DOHH2 (cell line): ENCODE measurements at regions not wholly inside any gene's neighbourhood (a gene's known extent, or its start where the extent isn't known, plus 50 kb on each side); places are given as distances from the start of the nearest gene placed in this dataset.

Experiments used
- H3F3A ChIP-seq: fragments of 200-600 bp; sonication (generic), shearing (Covaris generic); 2 replicates; pipeline ENCODE4 v1.6.0; 2016; ENCODE audit warnings: antibody characterized with exemption, mild to moderate bottlenecking; ENCODE audit not compliant: control insufficient read depth, insufficient read depth
- H3K27ac ChIP-seq: fragments of 200-600 bp; sonication (generic); 2 replicates; pipeline ENCODE4 v1.5.1; 2014; ENCODE audit warnings: low read depth, mild to moderate bottlenecking, low read length, moderate library complexity
- H3K27me3 ChIP-seq: fragments of 200-600 bp; sonication (generic); 2 replicates; pipeline ENCODE4 v1.6.1; 2014; ENCODE audit warnings: mild to moderate bottlenecking, low read length, mixed read lengths; ENCODE audit not compliant: control insufficient read depth
- H3K36me3 ChIP-seq: fragments of 200-600 bp; sonication (generic); 2 replicates; pipeline ENCODE4 v1.6.1; 2014; ENCODE audit warnings: mild to moderate bottlenecking, low read length, moderate library complexity, mixed read lengths; ENCODE audit not compliant: control insufficient read depth
- H3K4me1 ChIP-seq: fragments of 200-600 bp; sonication (generic); 2 replicates; pipeline ENCODE4 v1.6.1; 2014; ENCODE audit warnings: mild to moderate bottlenecking, low read length, mixed read lengths; ENCODE audit not compliant: control insufficient read depth
- H3K4me2 ChIP-seq: fragments of 200-600 bp; sonication (generic); 2 replicates; pipeline ENCODE4 v1.6.0; 2014; ENCODE audit warnings: mild to moderate bottlenecking, low read length, moderate library complexity
- H3K4me3 ChIP-seq: fragments of 200-600 bp; sonication (generic); 2 replicates; pipeline ENCODE4 v1.5.1; 2014; ENCODE audit warnings: mild to moderate bottlenecking, low read length, mixed read lengths
- H3K79me2 ChIP-seq: fragments of 200-600 bp; sonication (generic); 2 replicates; pipeline ENCODE4 v1.6.1; 2014; ENCODE audit warnings: mild to moderate bottlenecking, low read length, mixed read lengths; ENCODE audit not compliant: control insufficient read depth
- H3K9me2 ChIP-seq: fragments of 200-600 bp; sonication (generic); replicated peaks from 2 replicates; pipeline ENCODE4 v1.6.1; 2014; ENCODE audit warnings: mild to moderate bottlenecking, low read length, mixed read lengths; ENCODE audit not compliant: control insufficient read depth
- H3K9me3 ChIP-seq: fragments of 200-600 bp; sonication (generic); 2 replicates; pipeline ENCODE4 v1.6.1; 2014; ENCODE audit warnings: antibody characterized with exemption, low read length, mixed read lengths; ENCODE audit not compliant: control insufficient read depth, insufficient read depth
- H4K20me1 ChIP-seq: fragments of 200-600 bp; sonication (generic); 2 replicates; pipeline ENCODE4 v1.6.0; 2014; ENCODE audit warnings: low read depth, mild to moderate bottlenecking, antibody characterized with exemption, low read length, moderate library complexity; ENCODE audit not compliant: control insufficient read depth, insufficient read depth
- EZH2phosphoT487 ChIP-seq: fragments of 200-600 bp; sonication (generic); IDR thresholded peaks from 2 replicates; pipeline ENCODE4 v1.6.1; 2017; ENCODE audit warnings: borderline replicate concordance, mild to moderate bottlenecking, antibody characterized with exemption, low read length, moderate library complexity, mixed read lengths
- TF ChIP-seq, protein P1 (sequence below): fragments of 200-600 bp; sonication (generic); IDR thresholded peaks from one replicate; pipeline ENCODE4 v1.5.1; 2014; ENCODE audit warnings: antibody characterized with exemption, mild to moderate bottlenecking, low read depth, low read length; ENCODE audit not compliant: poor library complexity, severe bottlenecking

DNA sequence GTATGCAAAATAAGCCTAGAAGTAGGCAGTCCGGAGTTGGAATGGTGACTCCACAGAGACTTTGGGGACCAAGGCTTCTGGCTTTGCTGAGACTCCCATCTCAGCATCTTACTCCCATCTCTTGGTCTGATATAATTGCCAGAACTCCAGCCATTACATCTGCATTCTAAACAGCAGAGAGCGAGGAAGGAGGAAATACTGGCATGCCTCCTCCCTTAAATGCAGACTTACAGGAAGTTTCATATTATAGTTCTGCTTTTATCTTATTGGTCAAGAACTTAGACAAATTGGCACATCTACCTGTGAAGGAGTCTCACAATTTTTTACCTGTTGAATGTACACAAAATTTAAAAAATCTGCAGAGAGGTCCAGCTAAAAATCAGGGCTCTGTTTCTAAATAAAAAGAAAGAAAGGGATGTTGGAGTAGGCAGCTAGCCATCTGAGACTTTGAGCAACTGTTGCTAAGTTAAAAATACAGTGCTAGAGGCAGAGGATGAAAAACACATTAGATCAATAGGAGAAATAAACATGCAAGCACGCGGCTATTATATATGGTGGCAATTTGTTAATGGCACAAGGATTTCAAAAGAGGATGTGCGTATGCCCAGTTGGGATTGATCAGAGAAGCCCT, 209.9 kb upstream of the HMGA2 start:
- Histone ChIP-seq H3K4me1 (no peaks in the 10 kb centered on the region), H4K20me1 (no peaks in the 10 kb centered on the region), H3K27ac (no peak overlapping the region), H3K4me3 (no peak overlapping the region), H3K27me3 (no peaks in the 10 kb centered on the region), H3K4me2 (no peak overlapping the region), H3K79me2 (no peaks in the 10 kb centered on the region), H3K9me3 (no peaks in the 10 kb centered on the region), H3F3A (no peaks in the 10 kb centered on the region), H3K9me2 (no peaks in the 10 kb centered on the region), H3K36me3 (no peaks in the 10 kb centered on the region)
- no peak for TF ChIP-seq EZH2phosphoT487
- TF ChIP-seq, protein P1, sequence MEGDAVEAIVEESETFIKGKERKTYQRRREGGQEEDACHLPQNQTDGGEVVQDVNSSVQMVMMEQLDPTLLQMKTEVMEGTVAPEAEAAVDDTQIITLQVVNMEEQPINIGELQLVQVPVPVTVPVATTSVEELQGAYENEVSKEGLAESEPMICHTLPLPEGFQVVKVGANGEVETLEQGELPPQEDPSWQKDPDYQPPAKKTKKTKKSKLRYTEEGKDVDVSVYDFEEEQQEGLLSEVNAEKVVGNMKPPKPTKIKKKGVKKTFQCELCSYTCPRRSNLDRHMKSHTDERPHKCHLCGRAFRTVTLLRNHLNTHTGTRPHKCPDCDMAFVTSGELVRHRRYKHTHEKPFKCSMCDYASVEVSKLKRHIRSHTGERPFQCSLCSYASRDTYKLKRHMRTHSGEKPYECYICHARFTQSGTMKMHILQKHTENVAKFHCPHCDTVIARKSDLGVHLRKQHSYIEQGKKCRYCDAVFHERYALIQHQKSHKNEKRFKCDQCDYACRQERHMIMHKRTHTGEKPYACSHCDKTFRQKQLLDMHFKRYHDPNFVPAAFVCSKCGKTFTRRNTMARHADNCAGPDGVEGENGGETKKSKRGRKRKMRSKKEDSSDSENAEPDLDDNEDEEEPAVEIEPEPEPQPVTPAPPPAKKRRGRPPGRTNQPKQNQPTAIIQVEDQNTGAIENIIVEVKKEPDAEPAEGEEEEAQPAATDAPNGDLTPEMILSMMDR, result no peak

DNA sequence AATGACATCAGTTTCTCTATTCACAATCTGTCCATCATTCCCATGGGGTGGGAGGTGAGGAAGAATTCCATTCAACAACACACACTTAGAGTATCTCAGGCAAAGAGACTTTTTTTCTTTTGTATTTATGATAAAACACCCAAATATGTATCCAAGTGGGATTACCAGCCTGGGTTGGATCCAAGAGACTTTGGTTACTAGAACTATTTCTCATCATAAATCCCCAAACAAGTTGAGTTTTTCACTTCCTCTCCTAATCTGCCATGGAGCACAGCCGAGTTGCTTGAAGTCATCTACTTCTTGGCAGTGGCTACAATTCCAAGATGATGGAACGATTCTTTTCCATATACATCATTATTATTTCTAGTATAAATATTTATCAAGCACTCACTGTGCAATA, 209.2 kb upstream of the HMGA2 start:
- no peak overlapping the region for H3K4me3 ChIP-seq
- H3K9me3 ChIP-seq, result no peaks in the 10 kb centered on the region
- no peaks in the 10 kb centered on the region for H3F3A ChIP-seq
- H3K27ac ChIP-seq, result no peak overlapping the region
- H4K20me1 ChIP-seq, result no peaks in the 10 kb centered on the region
- no peak for TF ChIP-seq EZH2phosphoT487
- TF ChIP-seq, protein P1, result no peak
- no peaks in the 10 kb centered on the region for H3K27me3 ChIP-seq
- no peaks in the 10 kb centered on the region for H3K4me1 ChIP-seq
- H3K36me3 ChIP-seq, result no peaks in the 10 kb centered on the region
- H3K4me2 ChIP-seq, result no peak overlapping the region
- no peaks in the 10 kb centered on the region for H3K9me2 ChIP-seq
- no peaks in the 10 kb centered on the region for H3K79me2 ChIP-seq

GRCh38 chr12:65616022-65616421, 208.3 kb upstream of the HMGA2 start:
- Histone ChIP-seq H3K4me2 (no peak overlapping the region), H3K36me3 (no peaks in the 10 kb centered on the region), H4K20me1 (no peaks in the 10 kb centered on the region), H3K4me1 (no peaks in the 10 kb centered on the region), H3K27me3 (no peaks in the 10 kb centered on the region), H3K79me2 (no peaks in the 10 kb centered on the region), H3K9me2 (no peaks in the 10 kb centered on the region), H3K27ac (no peak overlapping the region), H3K4me3 (no peak overlapping the region), H3K9me3 (no peaks in the 10 kb centered on the region), H3F3A (no peaks in the 10 kb centered on the region)
- no peak for TF ChIP-seq EZH2phosphoT487
- TF ChIP-seq, protein P1, result no peak
